ENCODE measurements at regions not wholly inside any gene's neighbourhood (a gene's known extent, or its start where the extent isn't known, plus 50 kb on each side); places are given as distances from the start of the nearest gene placed in this dataset.

- DNase-seq, result no peak
Observed at GRCh38 chr3:7915356-7915755, 586.3 kb upstream of the LMCD1 start.

GRCh38 chr3:7917443-7918151, 584.0 kb upstream of the LMCD1 start:
- DNase-seq, result peak; percentile 1

GRCh38 chr3:7920211-7920610, 581.4 kb upstream of the LMCD1 start:
- DNase-seq, result no peak

GRCh38 chr3:7924228-7924627, 577.4 kb upstream of the LMCD1 start:
- no peak for DNase-seq

- DNase-seq, result no peak
Observed at GRCh38 chr3:7927015-7927414, 574.6 kb upstream of the LMCD1 start.

- no peak for DNase-seq
Observed at GRCh38 chr3:7927864-7928263, 573.8 kb upstream of the LMCD1 start.

GRCh38 chr3:7929319-7929889, 572.2 kb upstream of the LMCD1 start:
- no peak for DNase-seq

GRCh38 chr3:7934362-7934761, 567.3 kb upstream of the LMCD1 start:
- no peak for DNase-seq

- DNase-seq, result no peak
Observed at GRCh38 chr3:7947930-7948329, 553.7 kb upstream of the LMCD1 start.

- no peak for DNase-seq
Observed at GRCh38 chr3:7950890-7951289, 550.7 kb upstream of the LMCD1 start.

GRCh38 chr3:7953449-7954014, 548.1 kb upstream of the LMCD1 start:
- no peak for DNase-seq

- DNase-seq, result no peak
Observed at GRCh38 chr3:7957024-7957423, 544.6 kb upstream of the LMCD1 start.

GRCh38 chr3:7959094-7959493, 542.5 kb upstream of the LMCD1 start:
- no peak for DNase-seq

- no peak for DNase-seq
Observed at GRCh38 chr3:7960601-7961000, 541.0 kb upstream of the LMCD1 start.

GRCh38 chr3:7962301-7962700, 539.3 kb upstream of the LMCD1 start:
- DNase-seq, result no peak

GRCh38 chr3:7964899-7965298, 536.7 kb upstream of the LMCD1 start:
- no peak for DNase-seq

- DNase-seq, result no peak
Observed at GRCh38 chr3:7973006-7973405, 528.6 kb upstream of the LMCD1 start.

GRCh38 chr3:7977245-7978086, 524.2 kb upstream of the LMCD1 start:
- DNase-seq, result no peak

GRCh38 chr3:7978087-7978422, 523.6 kb upstream of the LMCD1 start:
- DNase-seq, result no peak

GRCh38 chr3:7982126-7982525, 519.5 kb upstream of the LMCD1 start:
- no peak for DNase-seq

GRCh38 chr3:7999384-7999783, 502.2 kb upstream of the LMCD1 start:
- DNase-seq, result no peak

GRCh38 chr3:8001307-8001706, 500.3 kb upstream of the LMCD1 start:
- DNase-seq, result no peak

- no peak for DNase-seq
Observed at GRCh38 chr3:8001712-8002111, 499.9 kb upstream of the LMCD1 start.

- no peak for DNase-seq
Observed at GRCh38 chr3:8011902-8012301, 489.7 kb upstream of the LMCD1 start.

Data from activated CD4-positive, alpha-beta T cell treated with anti-CD3 and anti-CD28 coated beads, Interleukin-2, Interleukin-6, amounts not matched to agents 100 ng/mL and 50 ng/mL, durations not matched to agents 16 hours and 8 hours (primary cell).